Neural cell (in vitro differentiated cells): ENCODE measurements at regions not wholly inside any gene's neighbourhood (a gene's known extent, or its start where the extent isn't known, plus 50 kb on each side); places are given as distances from the start of the nearest gene placed in this dataset.

Experiments used
- POLR2AphosphoS5 ChIP-seq: IDR thresholded peaks from 2 replicates; pipeline ENCODE4 v1.6.1; 2012
- RAD21 ChIP-seq: fragments of 450-650 bp; conservative IDR thresholded peaks from 2 replicates; pipeline ENCODE4 v1.6.1; 2014; ENCODE audit warnings: antibody characterized with exemption, mild to moderate bottlenecking, moderate library complexity

DNA sequence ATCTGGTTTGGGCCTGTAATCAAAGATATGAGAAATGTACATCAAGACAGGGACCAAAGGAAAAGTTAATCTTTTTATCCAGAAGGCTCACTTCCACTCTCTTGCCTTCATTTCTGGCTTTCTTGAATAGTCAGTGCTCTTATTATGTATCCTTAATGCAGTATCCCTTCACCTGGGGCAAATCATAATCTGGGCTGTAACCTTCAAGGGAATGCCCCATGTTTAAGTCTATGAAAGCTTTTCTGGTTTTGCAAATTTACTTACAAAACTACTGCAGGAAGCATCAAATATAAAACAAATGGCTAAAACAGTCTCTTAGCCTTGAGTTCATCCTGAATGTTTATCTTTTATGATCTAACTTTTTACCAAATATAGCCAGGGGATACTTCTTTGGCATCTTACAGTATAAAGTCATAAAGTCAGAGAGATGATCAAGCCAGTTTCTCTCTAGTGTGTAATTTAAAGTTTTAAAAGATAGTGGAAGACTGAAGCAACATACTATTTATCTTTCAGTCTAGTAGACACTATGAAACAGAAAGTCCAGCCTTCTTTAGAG, 1214.8 kb downstream of the STIM2 start:
- no peak for TF ChIP-seq RAD21
- TF ChIP-seq POLR2AphosphoS5, result no peak
